ENCODE measurements at regions not wholly inside any gene's neighbourhood (a gene's known extent, or its start where the extent isn't known, plus 50 kb on each side); places are given as distances from the start of the nearest gene placed in this dataset.

GRCh38 chrX:9153300-9153699 is 119.4 kb upstream of the FAM9B start:
- POLR2A ChIA-PET, result no interaction called here
- BruUV-seq (replicated peaks), result no TSS peak
- TF ChIP-seq, protein P1, sequence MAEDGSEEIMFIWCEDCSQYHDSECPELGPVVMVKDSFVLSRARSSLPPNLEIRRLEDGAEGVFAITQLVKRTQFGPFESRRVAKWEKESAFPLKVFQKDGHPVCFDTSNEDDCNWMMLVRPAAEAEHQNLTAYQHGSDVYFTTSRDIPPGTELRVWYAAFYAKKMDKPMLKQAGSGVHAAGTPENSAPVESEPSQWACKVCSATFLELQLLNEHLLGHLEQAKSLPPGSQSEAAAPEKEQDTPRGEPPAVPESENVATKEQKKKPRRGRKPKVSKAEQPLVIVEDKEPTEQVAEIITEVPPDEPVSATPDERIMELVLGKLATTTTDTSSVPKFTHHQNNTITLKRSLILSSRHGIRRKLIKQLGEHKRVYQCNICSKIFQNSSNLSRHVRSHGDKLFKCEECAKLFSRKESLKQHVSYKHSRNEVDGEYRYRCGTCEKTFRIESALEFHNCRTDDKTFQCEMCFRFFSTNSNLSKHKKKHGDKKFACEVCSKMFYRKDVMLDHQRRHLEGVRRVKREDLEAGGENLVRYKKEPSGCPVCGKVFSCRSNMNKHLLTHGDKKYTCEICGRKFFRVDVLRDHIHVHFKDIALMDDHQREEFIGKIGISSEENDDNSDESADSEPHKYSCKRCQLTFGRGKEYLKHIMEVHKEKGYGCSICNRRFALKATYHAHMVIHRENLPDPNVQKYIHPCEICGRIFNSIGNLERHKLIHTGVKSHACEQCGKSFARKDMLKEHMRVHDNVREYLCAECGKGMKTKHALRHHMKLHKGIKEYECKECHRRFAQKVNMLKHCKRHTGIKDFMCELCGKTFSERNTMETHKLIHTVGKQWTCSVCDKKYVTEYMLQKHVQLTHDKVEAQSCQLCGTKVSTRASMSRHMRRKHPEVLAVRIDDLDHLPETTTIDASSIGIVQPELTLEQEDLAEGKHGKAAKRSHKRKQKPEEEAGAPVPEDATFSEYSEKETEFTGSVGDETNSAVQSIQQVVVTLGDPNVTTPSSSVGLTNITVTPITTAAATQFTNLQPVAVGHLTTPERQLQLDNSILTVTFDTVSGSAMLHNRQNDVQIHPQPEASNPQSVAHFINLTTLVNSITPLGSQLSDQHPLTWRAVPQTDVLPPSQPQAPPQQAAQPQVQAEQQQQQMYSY (CRISPR knock-in tag; IDR thresholded peaks at IDR 0.05), result no peak
- TF ChIP-seq ATF7 (IDR thresholded peaks at IDR 0.05; ENCODE audit: low read depth) (no peak), NR2C2 (IDR thresholded peaks at IDR 0.05; ENCODE audit: borderline replicate concordance, control insufficient read depth, insufficient read length, low read depth) (no peak), PBX3 (IDR thresholded peaks at IDR 0.05; ENCODE audit: insufficient replicate concordance, low read depth, low read length) (no peak), SIX5 (IDR thresholded peaks at IDR 0.05; ENCODE audit: low read depth, low read length, severe bottlenecking) (no peak), E2F8 (IDR thresholded peaks at IDR 0.05; ENCODE audit: low read depth, partially characterized antibody) (no peak), ZNF384 (IDR thresholded peaks at IDR 0.05; ENCODE audit: borderline replicate concordance, low read depth, low read length) (no peak), NR2C1 (IDR thresholded peaks at IDR 0.05) (no peak), YY1 (IDR thresholded peaks at IDR 0.05; ENCODE audit: low read depth, low read length) (no peak), GABPA (IDR thresholded peaks at IDR 0.05; ENCODE audit: low read depth) (no peak)
- TF ChIP-seq, protein P2, sequence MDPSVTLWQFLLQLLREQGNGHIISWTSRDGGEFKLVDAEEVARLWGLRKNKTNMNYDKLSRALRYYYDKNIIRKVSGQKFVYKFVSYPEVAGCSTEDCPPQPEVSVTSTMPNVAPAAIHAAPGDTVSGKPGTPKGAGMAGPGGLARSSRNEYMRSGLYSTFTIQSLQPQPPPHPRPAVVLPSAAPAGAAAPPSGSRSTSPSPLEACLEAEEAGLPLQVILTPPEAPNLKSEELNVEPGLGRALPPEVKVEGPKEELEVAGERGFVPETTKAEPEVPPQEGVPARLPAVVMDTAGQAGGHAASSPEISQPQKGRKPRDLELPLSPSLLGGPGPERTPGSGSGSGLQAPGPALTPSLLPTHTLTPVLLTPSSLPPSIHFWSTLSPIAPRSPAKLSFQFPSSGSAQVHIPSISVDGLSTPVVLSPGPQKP (IDR thresholded peaks at IDR 0.05; ENCODE audit: low read depth, low read length), result no peak
- TF ChIP-seq, protein P3, sequence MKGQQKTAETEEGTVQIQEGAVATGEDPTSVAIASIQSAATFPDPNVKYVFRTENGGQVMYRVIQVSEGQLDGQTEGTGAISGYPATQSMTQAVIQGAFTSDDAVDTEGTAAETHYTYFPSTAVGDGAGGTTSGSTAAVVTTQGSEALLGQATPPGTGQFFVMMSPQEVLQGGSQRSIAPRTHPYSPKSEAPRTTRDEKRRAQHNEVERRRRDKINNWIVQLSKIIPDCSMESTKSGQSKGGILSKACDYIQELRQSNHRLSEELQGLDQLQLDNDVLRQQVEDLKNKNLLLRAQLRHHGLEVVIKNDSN (IDR thresholded peaks at IDR 0.05; ENCODE audit: borderline replicate concordance, extremely low read length, insufficient read depth, low read depth, low read length), result no peak
- TF ChIP-seq, protein P4, sequence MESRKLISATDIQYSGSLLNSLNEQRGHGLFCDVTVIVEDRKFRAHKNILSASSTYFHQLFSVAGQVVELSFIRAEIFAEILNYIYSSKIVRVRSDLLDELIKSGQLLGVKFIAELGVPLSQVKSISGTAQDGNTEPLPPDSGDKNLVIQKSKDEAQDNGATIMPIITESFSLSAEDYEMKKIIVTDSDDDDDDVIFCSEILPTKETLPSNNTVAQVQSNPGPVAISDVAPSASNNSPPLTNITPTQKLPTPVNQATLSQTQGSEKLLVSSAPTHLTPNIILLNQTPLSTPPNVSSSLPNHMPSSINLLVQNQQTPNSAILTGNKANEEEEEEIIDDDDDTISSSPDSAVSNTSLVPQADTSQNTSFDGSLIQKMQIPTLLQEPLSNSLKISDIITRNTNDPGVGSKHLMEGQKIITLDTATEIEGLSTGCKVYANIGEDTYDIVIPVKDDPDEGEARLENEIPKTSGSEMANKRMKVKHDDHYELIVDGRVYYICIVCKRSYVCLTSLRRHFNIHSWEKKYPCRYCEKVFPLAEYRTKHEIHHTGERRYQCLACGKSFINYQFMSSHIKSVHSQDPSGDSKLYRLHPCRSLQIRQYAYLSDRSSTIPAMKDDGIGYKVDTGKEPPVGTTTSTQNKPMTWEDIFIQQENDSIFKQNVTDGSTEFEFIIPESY (IDR thresholded peaks at IDR 0.05), result no peak

More at GRCh38 chrX:9153300-9153699, 119.4 kb upstream of the FAM9B start:
- ATAC-seq, result no peak
- Histone ChIP-seq H2AFZ (ENCODE audit: control insufficient read depth, low read depth, low read length) (no peak overlapping the region), H3K36me3 (ENCODE audit: control insufficient read depth in 2 of 2, insufficient read depth in 2 of 2, low read length in 1 of 2) (no peaks in the 10 kb centered on the region), H3K27me3 (replicated peaks in 1 of 2; ENCODE audit: control insufficient read depth in 2 of 2, insufficient read depth in 2 of 2, low read length in 1 of 2) (no peaks in the 10 kb centered on the region), H3K9me3 (replicated peaks; ENCODE audit: control insufficient read depth, insufficient read depth, low read length) (no peaks in the 10 kb centered on the region), H3K27ac (ENCODE audit: control insufficient read depth, insufficient read depth) (no peak overlapping the region), H3K9ac (ENCODE audit: control insufficient read depth, insufficient read depth, low read length) (no peak overlapping the region), H3K4me1 (ENCODE audit: control insufficient read depth, insufficient read depth, low read length) (no peaks in the 10 kb centered on the region), H4K20me1 (ENCODE audit: control insufficient read depth, insufficient read depth) (no peaks in the 10 kb centered on the region), H3K4me3 (no peak overlapping the region), H3K79me2 (ENCODE audit: control insufficient read depth, insufficient read depth, low read length) (no peaks in the 10 kb centered on the region), H3K4me2 (ENCODE audit: control insufficient read depth, insufficient read depth) (no peak overlapping the region)
- WGBS (ENCODE audit: insufficient coverage, insufficient replicate concordance, low lambda C conversion rate, missing lambda C conversion rate), result 0% methylated on average over 1 of the region's 1 CpG
- ChIA-PET CTCF (no interaction called here), SMC1A (ENCODE audit: uncharacterized antibody, unreplicated experiment) (no interaction called here), RAD21 (ENCODE audit: unreplicated experiment) (no interaction called here)
- no peak for FAIRE-seq
- in situ Hi-C loops (cut with MboI), result no loop called here
- no peak for DNase-seq (ENCODE audit: low read depth, low spot score)
- intact Hi-C loops (cut with micrococcal nuclease; ENCODE audit: unreplicated experiment), result no loop called here

Data from GM12878 (cell line).